CD4-positive, alpha-beta T cell (primary cell): ENCODE measurements at regions not wholly inside any gene's neighbourhood (a gene's known extent, or its start where the extent isn't known, plus 50 kb on each side); places are given as distances from the start of the nearest gene placed in this dataset.

Source experiments
- ATAC-seq: fragments of 200-7000 bp; cut with Tn5 transposase; one replicate; pipeline ENCODE4 v1.10.0; 2022; ENCODE audit warnings: mild to moderate bottlenecking; ENCODE audit not compliant: poor library complexity
- CTCF ChIA-PET: fragments of 350-600 bp; sonication (Branson Sonifier 250); formaldehyde crosslinking; loops from one replicate; lab custom pipeline; 2021; ENCODE audit warnings: antibody characterized with exemption, inconsistent platforms; lab: Charles Lee
- POLR2A ChIA-PET: fragments of 350-600 bp; sonication (Branson Sonifier 250); formaldehyde crosslinking; loops from one replicate; lab custom pipeline; 2021; ENCODE audit warnings: antibody characterized with exemption, inconsistent platforms; lab: Charles Lee
- DNase-seq, 14 experiments: peaks; one replicate each; pipeline ENCODE4 v3.0.0-alpha.2; 2013 to 2020; ENCODE audit warnings: mixed read lengths in 2 of 14
- H3K27ac ChIP-seq, 2 donors: one replicate each; pipeline versions ENCODE4 v1.5.1 to v1.7.0; 2013; ENCODE audit warnings: low read length in 2 of 2, low read depth in 1 of 2, mild to moderate bottlenecking in 1 of 2
- H3K27me3 ChIP-seq, 2 experiments: 1 replicate in 1 of 2; 2 replicates in 1 of 2; pipeline versions ENCODE4 v1.6.1 to v1.7.0; 2013; ENCODE audit warnings: low read length in 2 of 2, control low read depth in 1 of 2, mild to moderate bottlenecking in 1 of 2, moderate library complexity in 1 of 2; ENCODE audit not compliant: insufficient read depth in 2 of 2, control insufficient read depth in 1 of 2
- H3K36me3 ChIP-seq: one replicate; pipeline ENCODE4 v1.6.1; 2013; ENCODE audit warnings: low read length, control low read depth; ENCODE audit not compliant: insufficient read depth
- H3K4me1 ChIP-seq: one replicate; pipeline ENCODE4 v1.6.1; 2013; ENCODE audit warnings: low read length, control low read depth; ENCODE audit not compliant: insufficient read depth
- H3K4me3 ChIP-seq: one replicate; pipeline ENCODE4 v1.5.1; 2013; ENCODE audit warnings: mild to moderate bottlenecking, low read length, moderate library complexity
- H3K9me3 ChIP-seq, 2 experiments: 1 replicate in 1 of 2; 2 replicates in 1 of 2; pipeline versions ENCODE4 v1.6.1 to v1.7.0; 2013; ENCODE audit warnings: low read length in 2 of 2, mild to moderate bottlenecking in 2 of 2, control low read depth in 1 of 2, moderate library complexity in 1 of 2; ENCODE audit not compliant: control insufficient read depth in 1 of 2, insufficient read depth in 1 of 2
- H3K27ac Mint-ChIP-seq: one replicate; pipeline ENCODE4 v1.8.0; 2020; ENCODE audit warnings: mixed read lengths
- H3K27me3 Mint-ChIP-seq: one replicate; pipeline ENCODE4 v1.8.0; 2021; ENCODE audit warnings: mixed read lengths
- H3K36me3 Mint-ChIP-seq: one replicate; pipeline ENCODE4 v1.8.0; 2021; ENCODE audit warnings: low read depth, mixed read lengths
- H3K4me1 Mint-ChIP-seq: one replicate; pipeline ENCODE4 v1.8.0; 2021; ENCODE audit warnings: low read depth, mixed read lengths
- H3K4me3 Mint-ChIP-seq: one replicate; pipeline ENCODE4 v1.8.0; 2020; ENCODE audit warnings: mild to moderate bottlenecking, mixed read lengths
- H3K9me3 Mint-ChIP-seq: one replicate; pipeline ENCODE4 v1.8.0; 2020; ENCODE audit warnings: mixed read lengths
- intact Hi-C, 2 experiments: fragments of 100-400 bp; cut with DNase I in 1 of 2; cut with micrococcal nuclease in 1 of 2; formaldehyde crosslinking; loops; one replicate each; pipeline versions ENCODE4 v1.15.1 to v1.9.0; 2023 to 2025; cut with DNase I, micrococcal nuclease
- TF ChIP-seq, protein P1 (sequence below): fragments of 200-600 bp; IDR thresholded peaks from one replicate; pipeline ENCODE4 v1.8.0; 2022; ENCODE audit warnings: antibody characterized with exemption, mild to moderate bottlenecking

DNA sequence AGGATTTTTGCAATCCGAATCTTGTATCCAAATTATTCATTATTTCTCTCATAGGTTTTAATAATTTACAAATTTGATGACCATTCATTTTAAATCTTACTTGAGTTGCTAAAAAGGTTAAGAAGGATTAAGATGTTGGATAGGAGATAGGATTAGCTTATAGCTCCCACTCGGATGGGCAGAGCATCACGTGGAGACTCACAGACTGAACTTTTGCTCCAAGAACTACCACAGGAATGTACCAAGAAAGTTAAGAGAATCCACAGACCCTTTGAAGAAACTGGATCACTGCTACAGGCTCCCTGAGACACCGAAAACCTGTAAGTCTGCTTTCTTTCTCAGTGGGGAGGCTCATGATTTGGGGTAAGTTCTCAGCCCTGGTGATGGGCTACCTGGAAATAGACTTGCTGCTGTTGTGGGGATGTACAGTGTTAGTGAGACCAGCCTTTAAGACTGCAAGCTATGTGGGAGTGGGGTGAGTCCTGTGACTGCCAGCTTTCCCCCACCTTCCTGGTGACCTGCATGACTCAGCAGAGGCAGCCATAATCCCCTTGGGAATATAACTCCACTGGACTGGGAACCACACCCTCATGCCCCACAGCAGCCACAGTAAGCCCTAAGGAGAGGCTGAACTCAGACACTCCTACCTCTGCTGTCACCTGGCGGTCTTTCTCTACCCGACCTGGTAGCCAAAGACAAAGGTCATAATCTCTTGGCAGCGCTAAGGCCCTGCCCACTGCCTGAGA, 1458.0 kb downstream of the OLFM4 start:
- peaks cover 18% of the 10 kb centered on the region for H3K9me3 Mint-ChIP-seq

DNA sequence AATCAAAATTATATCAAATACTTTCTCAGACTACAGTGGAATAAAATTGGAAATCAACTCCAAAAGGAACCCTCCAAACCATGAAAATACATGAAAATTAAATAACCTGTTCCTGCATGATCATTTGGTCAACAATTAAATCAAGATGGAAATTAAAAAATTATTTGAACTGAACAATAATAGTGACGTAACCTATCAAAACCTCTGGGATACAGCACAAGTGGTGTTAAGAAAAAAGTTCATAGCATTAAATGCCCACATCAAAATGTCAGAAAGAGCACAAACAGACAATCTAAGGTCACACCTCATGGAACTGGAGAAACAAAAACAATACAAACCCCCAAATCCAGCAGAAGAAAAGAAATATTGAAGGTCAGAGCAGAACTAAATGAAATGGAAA, 1460.7 kb downstream of the OLFM4 start:
- Mint-ChIP-seq H3K27ac (no peak overlapping the region), H3K27me3 (no peaks in the 10 kb centered on the region), H3K4me3 (no peak overlapping the region), H3K36me3 (no peaks in the 10 kb centered on the region), H3K9me3 (peaks cover 22% of the 10 kb centered on the region), H3K4me1 (no peaks in the 10 kb centered on the region)
- H3K27me3 ChIP-seq = no peaks in the 10 kb centered on the region
- H3K9me3 ChIP-seq = no peaks in the 10 kb centered on the region
- no peak for ATAC-seq
- DNase-seq = no peak
- ChIA-PET CTCF (no interaction called here), POLR2A (no interaction called here)
- TF ChIP-seq, protein P1, sequence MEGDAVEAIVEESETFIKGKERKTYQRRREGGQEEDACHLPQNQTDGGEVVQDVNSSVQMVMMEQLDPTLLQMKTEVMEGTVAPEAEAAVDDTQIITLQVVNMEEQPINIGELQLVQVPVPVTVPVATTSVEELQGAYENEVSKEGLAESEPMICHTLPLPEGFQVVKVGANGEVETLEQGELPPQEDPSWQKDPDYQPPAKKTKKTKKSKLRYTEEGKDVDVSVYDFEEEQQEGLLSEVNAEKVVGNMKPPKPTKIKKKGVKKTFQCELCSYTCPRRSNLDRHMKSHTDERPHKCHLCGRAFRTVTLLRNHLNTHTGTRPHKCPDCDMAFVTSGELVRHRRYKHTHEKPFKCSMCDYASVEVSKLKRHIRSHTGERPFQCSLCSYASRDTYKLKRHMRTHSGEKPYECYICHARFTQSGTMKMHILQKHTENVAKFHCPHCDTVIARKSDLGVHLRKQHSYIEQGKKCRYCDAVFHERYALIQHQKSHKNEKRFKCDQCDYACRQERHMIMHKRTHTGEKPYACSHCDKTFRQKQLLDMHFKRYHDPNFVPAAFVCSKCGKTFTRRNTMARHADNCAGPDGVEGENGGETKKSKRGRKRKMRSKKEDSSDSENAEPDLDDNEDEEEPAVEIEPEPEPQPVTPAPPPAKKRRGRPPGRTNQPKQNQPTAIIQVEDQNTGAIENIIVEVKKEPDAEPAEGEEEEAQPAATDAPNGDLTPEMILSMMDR = no peak
- no peak overlapping the region for H3K27ac ChIP-seq
- H3K4me1 ChIP-seq = no peaks in the 10 kb centered on the region
- H3K4me3 ChIP-seq = no peak overlapping the region
- H3K36me3 ChIP-seq = no peaks in the 10 kb centered on the region
- intact Hi-C loops = no loop called here

More for the DNA sequence above, 1458.0 kb downstream of the OLFM4 start:
- DNase-seq (no peak), ATAC-seq (no peak)
- Histone ChIP-seq H3K27ac (no peak overlapping the region), H3K9me3 (peaks cover 0 to 3% of the 10 kb centered on the region in 2 experiments), H3K4me1 (no peaks in the 10 kb centered on the region), H3K4me3 (no peak overlapping the region), H3K36me3 (no peaks in the 10 kb centered on the region), H3K27me3 (no peaks in the 10 kb centered on the region)
- TF ChIP-seq, protein P1 = no peak
- no peak overlapping the region for H3K4me3 Mint-ChIP-seq
- intact Hi-C loops = no loop called here
- no peaks in the 10 kb centered on the region for H3K4me1 Mint-ChIP-seq
- H3K36me3 Mint-ChIP-seq = no peaks in the 10 kb centered on the region
- POLR2A ChIA-PET = no interaction called here
- CTCF ChIA-PET = no interaction called here
- H3K27me3 Mint-ChIP-seq = no peaks in the 10 kb centered on the region
- no peak overlapping the region for H3K27ac Mint-ChIP-seq

DNA sequence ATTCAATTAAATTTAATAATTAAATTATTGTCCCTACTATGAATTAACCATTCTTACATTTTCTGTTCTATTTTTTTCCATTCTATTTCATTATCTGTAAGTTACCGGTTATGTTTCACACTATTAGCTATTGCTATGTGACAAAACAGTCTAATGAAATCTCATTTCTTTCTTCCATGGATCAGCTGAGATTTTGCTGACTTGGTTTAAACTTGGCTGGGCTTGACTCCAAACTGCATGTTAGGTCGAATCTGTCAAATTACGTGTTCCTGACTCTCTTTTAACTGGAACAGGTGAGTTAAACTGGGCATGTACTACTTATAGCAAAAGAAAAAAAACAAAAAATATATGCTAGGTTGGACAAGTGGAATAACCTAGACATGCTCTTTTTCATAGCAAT, 1464.4 kb downstream of the OLFM4 start:
- no peak for ATAC-seq
- no peaks in the 10 kb centered on the region for H3K4me1 ChIP-seq
- no peak for DNase-seq
- no peaks in the 10 kb centered on the region for H3K27me3 Mint-ChIP-seq
- no peak overlapping the region for H3K27ac Mint-ChIP-seq
- H3K27ac ChIP-seq = no peak overlapping the region
- TF ChIP-seq, protein P1 = no peak
- intact Hi-C loops = no loop called here
- ChIA-PET CTCF (no interaction called here), POLR2A (no interaction called here)
- H3K4me3 ChIP-seq = no peak overlapping the region
- H3K9me3 ChIP-seq = no peaks in the 10 kb centered on the region
- H3K4me1 Mint-ChIP-seq = no peaks in the 10 kb centered on the region
- no peak overlapping the region for H3K4me3 Mint-ChIP-seq
- peaks cover 31% of the 10 kb centered on the region for H3K9me3 Mint-ChIP-seq
- no peaks in the 10 kb centered on the region for H3K36me3 ChIP-seq
- H3K27me3 ChIP-seq = no peaks in the 10 kb centered on the region
- no peaks in the 10 kb centered on the region for H3K36me3 Mint-ChIP-seq
